GM12872 (cell line): ENCODE measurements at regions not wholly inside any gene's neighbourhood (a gene's known extent, or its start where the extent isn't known, plus 50 kb on each side); places are given as distances from the start of the nearest gene placed in this dataset.

Experiments
- CTCF ChIP-seq: IDR thresholded peaks from 3 replicates; pipeline ENCODE4 v1.5.1; 2011; ENCODE audit warnings: low read depth, mild to moderate bottlenecking, low read length, moderate library complexity; ENCODE audit not compliant: insufficient read depth

GRCh38 chr9:91073811-91074771, 272.5 kb downstream of the SYK start:
- no peak for TF ChIP-seq CTCF

- TF ChIP-seq CTCF: no peak
Observed at GRCh38 chr9:91074866-91075265, 273.2 kb downstream of the SYK start.

GRCh38 chr9:91075279-91075678, 273.7 kb downstream of the SYK start:
- TF ChIP-seq CTCF: no peak

- no peak for TF ChIP-seq CTCF
Observed at GRCh38 chr9:91077624-91078368, 276.2 kb downstream of the SYK start.

- TF ChIP-seq CTCF: no peak
Observed at GRCh38 chr9:91078369-91078695, 276.7 kb downstream of the SYK start.

GRCh38 chr9:91082731-91083130, 279.0 kb downstream of the AUH start:
- TF ChIP-seq CTCF: no peak

GRCh38 chr9:91084896-91085516, 276.7 kb downstream of the AUH start:
- no peak for TF ChIP-seq CTCF
